ENCODE measurements at regions not wholly inside any gene's neighbourhood (a gene's known extent, or its start where the extent isn't known, plus 50 kb on each side); places are given as distances from the start of the nearest gene placed in this dataset.
"Not testable (repeated sequence)": the region's sequence is repeated elsewhere in the genome, so short reads cannot be mapped to it uniquely, and the experiment has no call there.

DNA sequence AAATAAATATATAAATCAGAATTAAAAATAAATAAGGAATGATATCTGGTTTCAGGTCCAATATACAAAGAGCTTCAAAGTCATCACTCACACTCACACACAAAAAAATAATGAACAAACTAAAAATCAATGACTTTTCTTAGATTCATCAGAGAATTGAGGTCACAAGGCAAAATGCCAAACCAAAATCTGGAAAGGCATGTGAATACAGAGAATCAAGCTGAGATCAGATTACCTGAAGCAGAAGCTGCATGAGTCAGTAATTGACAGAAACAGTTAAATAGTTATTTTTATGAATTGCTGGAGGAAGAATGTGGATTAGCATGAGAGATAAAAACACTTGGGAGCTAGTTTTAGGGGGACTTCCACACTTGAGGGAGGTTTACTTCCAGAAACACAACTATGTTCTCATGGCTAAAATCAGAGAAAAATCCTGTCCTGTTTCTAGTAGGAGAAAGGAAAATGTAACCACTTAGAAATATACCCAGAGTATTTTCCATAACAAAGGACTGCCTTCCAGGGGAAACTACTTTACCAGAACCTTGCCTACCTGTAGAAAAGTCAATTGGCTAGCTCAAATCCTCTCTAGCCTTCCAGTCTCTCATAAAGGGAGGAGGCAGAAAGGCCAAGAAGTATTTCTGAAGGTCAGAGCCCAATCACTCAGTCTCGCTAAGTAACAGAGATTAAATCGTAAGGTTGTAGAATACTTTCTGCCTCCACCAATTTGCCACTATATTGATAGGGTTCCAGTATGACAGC lies 536.6 kb upstream of the NR5A2 start:
- no peak overlapping the region for H3K4me3 ChIP-seq (ENCODE audit: low read depth, low read length)
- peak; percentile 93 for DNase-seq (ENCODE audit: low read depth)
- TF ChIP-seq, protein P1, sequence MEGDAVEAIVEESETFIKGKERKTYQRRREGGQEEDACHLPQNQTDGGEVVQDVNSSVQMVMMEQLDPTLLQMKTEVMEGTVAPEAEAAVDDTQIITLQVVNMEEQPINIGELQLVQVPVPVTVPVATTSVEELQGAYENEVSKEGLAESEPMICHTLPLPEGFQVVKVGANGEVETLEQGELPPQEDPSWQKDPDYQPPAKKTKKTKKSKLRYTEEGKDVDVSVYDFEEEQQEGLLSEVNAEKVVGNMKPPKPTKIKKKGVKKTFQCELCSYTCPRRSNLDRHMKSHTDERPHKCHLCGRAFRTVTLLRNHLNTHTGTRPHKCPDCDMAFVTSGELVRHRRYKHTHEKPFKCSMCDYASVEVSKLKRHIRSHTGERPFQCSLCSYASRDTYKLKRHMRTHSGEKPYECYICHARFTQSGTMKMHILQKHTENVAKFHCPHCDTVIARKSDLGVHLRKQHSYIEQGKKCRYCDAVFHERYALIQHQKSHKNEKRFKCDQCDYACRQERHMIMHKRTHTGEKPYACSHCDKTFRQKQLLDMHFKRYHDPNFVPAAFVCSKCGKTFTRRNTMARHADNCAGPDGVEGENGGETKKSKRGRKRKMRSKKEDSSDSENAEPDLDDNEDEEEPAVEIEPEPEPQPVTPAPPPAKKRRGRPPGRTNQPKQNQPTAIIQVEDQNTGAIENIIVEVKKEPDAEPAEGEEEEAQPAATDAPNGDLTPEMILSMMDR (IDR thresholded peaks at IDR 0.05; ENCODE audit: low read depth, low read length, missing control alignments) = no peak
- in situ Hi-C loops (cut with HindIII; ENCODE audit: low sequenced_read_pairs) = no loop called here

DNA sequence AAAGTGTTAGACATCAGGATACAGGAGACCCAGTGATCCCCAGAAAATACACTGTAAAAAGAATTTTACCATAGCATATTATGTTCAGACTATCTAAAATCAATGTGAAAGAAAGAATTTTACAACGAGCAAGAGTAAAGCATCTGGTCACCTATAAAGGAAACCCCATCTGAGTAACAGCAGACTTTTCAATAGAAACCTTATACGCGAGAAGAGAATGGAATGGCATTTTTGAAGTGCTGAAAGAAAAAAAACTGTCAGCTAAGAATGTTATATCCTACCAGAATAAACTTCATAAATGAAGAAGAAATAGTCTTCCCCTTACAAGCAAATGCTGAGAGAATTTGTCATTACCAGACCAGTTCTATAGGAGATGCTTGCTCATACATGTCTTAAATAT lies 532.1 kb upstream of the NR5A2 start:
- DNase-seq (ENCODE audit: low read depth) = no peak
- in situ Hi-C loops (cut with HindIII; ENCODE audit: low sequenced_read_pairs) = no loop called here
- TF ChIP-seq, protein P1 (IDR thresholded peaks at IDR 0.05; ENCODE audit: low read depth, low read length, missing control alignments) = no peak
- H3K4me3 ChIP-seq (ENCODE audit: low read depth, low read length) = no peak overlapping the region

DNA sequence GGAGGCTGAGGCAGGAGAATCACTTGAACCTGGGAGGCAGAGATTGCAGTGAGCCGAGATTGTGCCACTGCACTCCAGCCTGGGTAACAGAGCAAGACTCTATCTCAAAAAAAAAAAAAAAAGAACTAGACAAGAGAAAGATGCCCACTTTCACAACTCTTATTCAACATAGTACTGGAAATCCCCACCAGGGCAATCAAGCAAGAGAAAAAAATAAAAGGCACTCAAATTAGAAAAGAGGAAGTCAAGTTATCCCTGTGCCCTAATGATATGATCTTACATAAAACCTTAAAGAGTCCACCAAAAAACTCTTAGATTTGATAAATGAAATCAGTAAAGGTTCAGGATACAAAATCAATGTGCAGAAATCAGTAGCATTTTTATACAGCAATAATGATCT lies 528.7 kb upstream of the NR5A2 start:
- H3K4me3 ChIP-seq (ENCODE audit: low read depth, low read length); DNase-seq (ENCODE audit: low read depth); in situ Hi-C loops (cut with HindIII; ENCODE audit: low sequenced_read_pairs): not testable (repeated sequence)

DNA sequence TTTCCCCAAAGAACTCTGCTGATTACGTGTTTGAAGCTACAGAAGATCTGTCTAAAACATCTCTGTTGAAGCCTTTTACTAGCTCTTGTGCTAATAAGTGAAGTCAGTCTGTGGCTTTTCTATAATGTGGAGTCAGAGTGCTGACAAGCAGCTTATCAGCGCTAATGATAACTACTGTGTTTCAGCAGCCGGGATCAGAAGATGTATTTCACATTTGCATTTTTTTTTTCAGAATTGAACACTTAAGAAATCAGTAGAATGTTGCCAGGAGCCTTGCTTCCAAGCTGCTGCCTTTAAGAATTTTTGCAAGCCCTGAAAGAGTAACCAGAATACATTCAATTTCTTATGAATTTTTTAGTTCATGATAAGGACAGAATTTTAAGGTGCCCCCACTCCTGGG lies 519.4 kb upstream of the NR5A2 start:
- in situ Hi-C loops (cut with HindIII; ENCODE audit: low sequenced_read_pairs) = loop anchor here (25.0 kb wide), 1 partner anchor 746 kb away; no protein-coding TSS in a partner anchor
- TF ChIP-seq, protein P1 (IDR thresholded peaks at IDR 0.05; ENCODE audit: low read depth, low read length, missing control alignments) = no peak
- no peak for DNase-seq (ENCODE audit: low read depth)
- no peak overlapping the region for H3K4me3 ChIP-seq (ENCODE audit: low read depth, low read length)

DNA sequence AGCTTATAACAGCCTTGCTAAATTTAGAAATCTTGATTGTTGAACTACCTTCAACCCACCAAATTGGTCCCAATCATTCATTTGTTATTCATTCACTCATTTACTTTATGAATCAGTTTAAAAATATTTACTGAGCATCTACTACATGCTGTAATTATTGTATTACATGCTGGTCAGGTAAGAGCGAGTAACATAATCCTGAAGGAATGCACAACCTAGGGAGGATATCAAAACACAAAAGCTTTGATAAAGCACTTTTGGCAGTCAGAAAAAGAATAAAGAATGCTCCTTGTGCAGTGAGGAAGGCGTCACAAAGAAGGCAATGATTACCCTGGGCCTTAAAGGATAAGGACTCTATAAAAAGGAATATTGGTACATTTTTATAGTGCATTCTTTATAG lies 518.9 kb upstream of the NR5A2 start:
- TF ChIP-seq, protein P1 (IDR thresholded peaks at IDR 0.05; ENCODE audit: low read depth, low read length, missing control alignments) = no peak
- in situ Hi-C loops (cut with HindIII; ENCODE audit: low sequenced_read_pairs) = loop anchor here (25.0 kb wide), 1 partner anchor 746 kb away; no protein-coding TSS in a partner anchor
- H3K4me3 ChIP-seq (ENCODE audit: low read depth, low read length) = no peak overlapping the region
- no peak for DNase-seq (ENCODE audit: low read depth)

DNA sequence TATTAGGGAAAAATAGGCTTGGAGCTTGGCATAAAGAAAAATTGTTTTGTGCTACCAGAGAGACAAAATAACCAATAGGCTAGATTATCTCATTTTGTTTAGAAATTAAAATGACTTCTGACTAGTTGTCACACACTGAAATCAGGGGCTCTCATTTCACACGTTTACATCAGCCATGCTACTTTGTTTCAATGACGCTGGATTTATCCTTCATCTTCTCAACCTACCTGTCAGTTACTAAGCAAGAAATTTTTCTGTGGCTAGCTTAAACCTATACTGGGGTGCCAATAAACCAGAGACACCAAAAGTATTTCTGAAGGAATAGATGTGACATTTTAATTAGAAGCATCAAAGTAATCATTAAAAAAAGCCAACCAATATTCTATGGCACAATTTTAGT lies 518.1 kb upstream of the NR5A2 start:
- no peak for DNase-seq (ENCODE audit: low read depth)
- no peak overlapping the region for H3K4me3 ChIP-seq (ENCODE audit: low read depth, low read length)
- in situ Hi-C loops (cut with HindIII; ENCODE audit: low sequenced_read_pairs) = loop anchor here (25.0 kb wide), 1 partner anchor 747 kb away; no protein-coding TSS in a partner anchor
- TF ChIP-seq, protein P1 (IDR thresholded peaks at IDR 0.05; ENCODE audit: low read depth, low read length, missing control alignments) = no peak

DNA sequence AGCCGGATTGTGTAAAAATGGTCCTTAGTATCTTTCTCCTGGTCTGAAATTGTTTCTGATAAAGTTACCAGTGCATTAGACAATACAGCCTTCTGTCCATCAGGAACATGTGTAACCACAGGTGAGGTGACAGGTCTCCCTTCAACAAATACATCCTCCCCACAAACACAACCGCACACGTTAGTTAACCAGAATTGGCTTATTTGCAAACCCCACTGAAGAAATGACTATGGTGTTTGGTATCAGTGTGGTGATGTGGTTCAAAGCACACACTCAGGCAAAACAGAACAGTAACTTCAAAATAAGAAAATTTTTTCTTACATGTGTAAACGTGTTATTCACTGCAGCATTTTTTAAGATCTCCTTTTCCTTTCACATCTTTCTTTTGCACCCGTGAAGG lies 517.2 kb upstream of the NR5A2 start:
- DNase-seq (ENCODE audit: low read depth) = no peak
- TF ChIP-seq, protein P1 (IDR thresholded peaks at IDR 0.05; ENCODE audit: low read depth, low read length, missing control alignments) = no peak
- in situ Hi-C loops (cut with HindIII; ENCODE audit: low sequenced_read_pairs) = loop anchor here (25.0 kb wide), 1 partner anchor 748 kb away; no protein-coding TSS in a partner anchor
- H3K4me3 ChIP-seq (ENCODE audit: low read depth, low read length) = no peak overlapping the region
